ENCODE measurements at regions not wholly inside any gene's neighbourhood (a gene's known extent, or its start where the extent isn't known, plus 50 kb on each side); places are given as distances from the start of the nearest gene placed in this dataset.

DNA sequence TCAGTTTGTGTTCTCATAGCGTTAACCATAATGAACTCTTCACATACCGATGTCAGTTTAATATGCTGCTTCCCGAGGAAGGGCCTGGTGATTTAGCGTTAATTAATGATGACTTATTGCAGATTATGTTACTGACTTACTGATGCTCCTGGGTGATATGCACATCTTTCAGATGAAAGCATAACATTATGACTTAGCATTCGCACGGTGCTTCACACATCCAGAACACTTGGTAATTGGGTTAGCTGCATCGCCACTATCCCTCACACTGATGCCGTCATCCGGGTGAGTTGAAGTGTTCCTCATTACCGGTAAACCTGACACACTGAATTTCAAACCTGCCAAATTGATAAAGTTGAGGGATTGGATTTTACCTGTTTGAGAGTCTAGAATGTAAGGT lies 239.0 kb upstream of the PODXL start:
- TF ChIP-seq, protein P1, sequence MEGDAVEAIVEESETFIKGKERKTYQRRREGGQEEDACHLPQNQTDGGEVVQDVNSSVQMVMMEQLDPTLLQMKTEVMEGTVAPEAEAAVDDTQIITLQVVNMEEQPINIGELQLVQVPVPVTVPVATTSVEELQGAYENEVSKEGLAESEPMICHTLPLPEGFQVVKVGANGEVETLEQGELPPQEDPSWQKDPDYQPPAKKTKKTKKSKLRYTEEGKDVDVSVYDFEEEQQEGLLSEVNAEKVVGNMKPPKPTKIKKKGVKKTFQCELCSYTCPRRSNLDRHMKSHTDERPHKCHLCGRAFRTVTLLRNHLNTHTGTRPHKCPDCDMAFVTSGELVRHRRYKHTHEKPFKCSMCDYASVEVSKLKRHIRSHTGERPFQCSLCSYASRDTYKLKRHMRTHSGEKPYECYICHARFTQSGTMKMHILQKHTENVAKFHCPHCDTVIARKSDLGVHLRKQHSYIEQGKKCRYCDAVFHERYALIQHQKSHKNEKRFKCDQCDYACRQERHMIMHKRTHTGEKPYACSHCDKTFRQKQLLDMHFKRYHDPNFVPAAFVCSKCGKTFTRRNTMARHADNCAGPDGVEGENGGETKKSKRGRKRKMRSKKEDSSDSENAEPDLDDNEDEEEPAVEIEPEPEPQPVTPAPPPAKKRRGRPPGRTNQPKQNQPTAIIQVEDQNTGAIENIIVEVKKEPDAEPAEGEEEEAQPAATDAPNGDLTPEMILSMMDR (conservative IDR thresholded peaks at IDR 0.05), result no peak
- no peak for TF ChIP-seq EZH2 (IDR thresholded peaks at IDR 0.05; ENCODE audit: low read depth)
